ENCODE measurements at regions not wholly inside any gene's neighbourhood (a gene's known extent, or its start where the extent isn't known, plus 50 kb on each side); places are given as distances from the start of the nearest gene placed in this dataset.
A peak's percentile ranks its signal among the peaks of the same experiment; 100 is the strongest.

DNA sequence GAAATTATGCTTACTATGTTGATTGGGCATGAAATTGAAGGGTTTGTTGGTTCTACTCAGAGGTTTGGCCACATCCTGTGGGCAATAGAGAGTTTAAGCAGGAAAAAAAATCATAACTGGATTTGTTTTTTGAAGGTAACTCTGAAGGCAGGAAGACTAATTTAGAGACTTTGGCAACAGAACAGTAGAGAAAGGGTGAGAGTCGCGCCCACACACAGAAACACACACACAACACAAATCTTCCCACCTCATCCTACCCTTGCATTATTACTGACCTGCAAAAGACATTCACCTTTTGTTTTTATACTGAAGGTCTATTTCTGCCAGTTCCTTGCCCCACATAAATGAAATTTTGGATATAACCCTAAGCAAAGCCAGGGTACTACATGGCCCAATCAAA is 270.6 kb downstream of the TBL1XR1 start:
- Histone ChIP-seq H3K79me2 (no peaks in the 10 kb centered on the region), H3K27me3 (no peaks in the 10 kb centered on the region), H3K4me3 (no peak overlapping the region), H4K20me1 (ENCODE audit: insufficient read depth, poor library complexity, severe bottlenecking) (no peaks in the 10 kb centered on the region), H3K36me3 (replicated peaks; ENCODE audit: insufficient read depth, low read depth) (no peaks in the 10 kb centered on the region), H3K4me1 (ENCODE audit: insufficient read depth) (no peaks in the 10 kb centered on the region), H3K4me2 (no peak overlapping the region), H3K9me3 (ENCODE audit: low read depth) (no peaks in the 10 kb centered on the region), H2AFZ (no peak overlapping the region), H3K9me2 (replicated peaks; ENCODE audit: insufficient read depth) (no peaks in the 10 kb centered on the region), H3K27ac (no peak overlapping the region)
- TF ChIP-seq EZH2 (IDR thresholded peaks at IDR 0.05; ENCODE audit: borderline replicate concordance) = no peak
- TF ChIP-seq, protein P1, sequence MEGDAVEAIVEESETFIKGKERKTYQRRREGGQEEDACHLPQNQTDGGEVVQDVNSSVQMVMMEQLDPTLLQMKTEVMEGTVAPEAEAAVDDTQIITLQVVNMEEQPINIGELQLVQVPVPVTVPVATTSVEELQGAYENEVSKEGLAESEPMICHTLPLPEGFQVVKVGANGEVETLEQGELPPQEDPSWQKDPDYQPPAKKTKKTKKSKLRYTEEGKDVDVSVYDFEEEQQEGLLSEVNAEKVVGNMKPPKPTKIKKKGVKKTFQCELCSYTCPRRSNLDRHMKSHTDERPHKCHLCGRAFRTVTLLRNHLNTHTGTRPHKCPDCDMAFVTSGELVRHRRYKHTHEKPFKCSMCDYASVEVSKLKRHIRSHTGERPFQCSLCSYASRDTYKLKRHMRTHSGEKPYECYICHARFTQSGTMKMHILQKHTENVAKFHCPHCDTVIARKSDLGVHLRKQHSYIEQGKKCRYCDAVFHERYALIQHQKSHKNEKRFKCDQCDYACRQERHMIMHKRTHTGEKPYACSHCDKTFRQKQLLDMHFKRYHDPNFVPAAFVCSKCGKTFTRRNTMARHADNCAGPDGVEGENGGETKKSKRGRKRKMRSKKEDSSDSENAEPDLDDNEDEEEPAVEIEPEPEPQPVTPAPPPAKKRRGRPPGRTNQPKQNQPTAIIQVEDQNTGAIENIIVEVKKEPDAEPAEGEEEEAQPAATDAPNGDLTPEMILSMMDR (IDR thresholded peaks at IDR 0.05; ENCODE audit: poor library complexity) = no peak
- TF ChIP-seq EZH2phosphoT487 (IDR thresholded peaks at IDR 0.05; ENCODE audit: low read depth, severe bottlenecking, unreplicated experiment) = no peak
- DNase-seq (ENCODE audit: low spot score) = no peak
- WGBS (ENCODE audit: low lambda C conversion rate, missing lambda C conversion rate) = 95% methylated on average over 2 of the region's 2 CpGs

DNA sequence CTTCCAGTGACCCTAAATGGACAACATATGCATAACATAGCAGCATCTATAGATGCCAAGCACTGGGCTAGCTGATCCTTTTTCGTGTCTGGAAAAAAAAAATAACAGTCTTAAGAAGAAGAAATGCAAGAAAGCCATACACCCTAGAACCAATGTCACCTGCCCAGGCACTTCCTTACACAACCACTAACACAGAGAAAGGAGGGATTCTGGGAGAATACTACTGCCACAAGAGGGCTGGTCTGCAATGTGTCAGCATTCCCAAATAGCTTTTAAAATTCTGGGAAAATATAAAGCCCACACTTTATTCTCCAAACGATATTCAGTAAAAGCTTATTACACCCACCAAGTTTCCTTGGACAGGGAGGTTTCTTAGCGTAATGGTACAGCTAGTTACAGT is 271.2 kb downstream of the TBL1XR1 start:
- peaks cover 5% of the 10 kb centered on the region for H3K4me1 ChIP-seq (ENCODE audit: insufficient read depth)
- no peak overlapping the region for H3K4me3 ChIP-seq
- H3K9me2 ChIP-seq (replicated peaks; ENCODE audit: insufficient read depth) = no peaks in the 10 kb centered on the region
- no peak for DNase-seq (ENCODE audit: low spot score)
- H2AFZ ChIP-seq = no peak overlapping the region
- no peaks in the 10 kb centered on the region for H3K79me2 ChIP-seq
- TF ChIP-seq EZH2 (IDR thresholded peaks at IDR 0.05; ENCODE audit: borderline replicate concordance) = no peak
- TF ChIP-seq, protein P1 (IDR thresholded peaks at IDR 0.05; ENCODE audit: poor library complexity) = no peak
- no peak for TF ChIP-seq EZH2phosphoT487 (IDR thresholded peaks at IDR 0.05; ENCODE audit: low read depth, severe bottlenecking, unreplicated experiment)
- H3K36me3 ChIP-seq (replicated peaks; ENCODE audit: insufficient read depth, low read depth) = no peaks in the 10 kb centered on the region
- no peaks in the 10 kb centered on the region for H3K9me3 ChIP-seq (ENCODE audit: low read depth)
- H3K27me3 ChIP-seq = no peaks in the 10 kb centered on the region
- H3K27ac ChIP-seq = no peak overlapping the region
- WGBS (ENCODE audit: low lambda C conversion rate, missing lambda C conversion rate) = 85% methylated on average over 3 of the region's 3 CpGs
- H4K20me1 ChIP-seq (ENCODE audit: insufficient read depth, poor library complexity, severe bottlenecking) = no peaks in the 10 kb centered on the region
- no peak overlapping the region for H3K4me2 ChIP-seq

DNA sequence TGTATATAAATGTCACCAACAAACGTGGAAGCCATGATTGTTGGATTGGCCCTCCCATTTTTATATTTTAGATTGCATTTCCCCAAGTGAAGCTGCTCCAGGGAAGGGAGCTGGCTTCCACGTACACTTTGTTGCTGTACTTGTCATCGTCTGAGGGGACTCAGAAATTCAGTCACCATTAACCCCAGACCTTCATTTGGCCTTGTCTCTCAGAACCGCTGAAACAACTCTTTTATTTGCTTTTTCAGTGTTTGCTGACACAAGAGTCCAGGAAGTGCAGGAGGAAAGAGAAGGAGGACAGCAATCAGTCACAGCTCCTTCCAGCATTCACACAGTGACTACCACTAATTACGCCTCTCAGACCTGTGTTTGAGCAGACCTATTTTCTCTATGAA is 276.5 kb downstream of the TBL1XR1 start:
- WGBS (ENCODE audit: low lambda C conversion rate, missing lambda C conversion rate) = 53% methylated on average over 5 of the region's 5 CpGs
- DNase-seq (ENCODE audit: low spot score) = peak; percentile 16
- H3K4me2 ChIP-seq = peak overlapping the region; percentile 52
- no peaks in the 10 kb centered on the region for H3K79me2 ChIP-seq
- H3K4me1 ChIP-seq (ENCODE audit: insufficient read depth) = peaks cover 18% of the 10 kb centered on the region
- H3K9me3 ChIP-seq (ENCODE audit: low read depth) = no peaks in the 10 kb centered on the region
- no peaks in the 10 kb centered on the region for H3K36me3 ChIP-seq (replicated peaks; ENCODE audit: insufficient read depth, low read depth)
- no peaks in the 10 kb centered on the region for H3K9me2 ChIP-seq (replicated peaks; ENCODE audit: insufficient read depth)
- no peak for TF ChIP-seq EZH2phosphoT487 (IDR thresholded peaks at IDR 0.05; ENCODE audit: low read depth, severe bottlenecking, unreplicated experiment)
- no peak for TF ChIP-seq EZH2 (IDR thresholded peaks at IDR 0.05; ENCODE audit: borderline replicate concordance)
- TF ChIP-seq, protein P1 (IDR thresholded peaks at IDR 0.05; ENCODE audit: poor library complexity) = no peak
- no peak overlapping the region for H3K4me3 ChIP-seq
- no peaks in the 10 kb centered on the region for H4K20me1 ChIP-seq (ENCODE audit: insufficient read depth, poor library complexity, severe bottlenecking)
- H3K27ac ChIP-seq = peak overlapping the region; percentile 74
- H2AFZ ChIP-seq = peak overlapping the region; percentile 4
- H3K27me3 ChIP-seq = no peaks in the 10 kb centered on the region

All from hepatocyte (in vitro differentiated cells).